ENCODE measurements at regions not wholly inside any gene's neighbourhood (a gene's known extent, or its start where the extent isn't known, plus 50 kb on each side); places are given as distances from the start of the nearest gene placed in this dataset.

DNA sequence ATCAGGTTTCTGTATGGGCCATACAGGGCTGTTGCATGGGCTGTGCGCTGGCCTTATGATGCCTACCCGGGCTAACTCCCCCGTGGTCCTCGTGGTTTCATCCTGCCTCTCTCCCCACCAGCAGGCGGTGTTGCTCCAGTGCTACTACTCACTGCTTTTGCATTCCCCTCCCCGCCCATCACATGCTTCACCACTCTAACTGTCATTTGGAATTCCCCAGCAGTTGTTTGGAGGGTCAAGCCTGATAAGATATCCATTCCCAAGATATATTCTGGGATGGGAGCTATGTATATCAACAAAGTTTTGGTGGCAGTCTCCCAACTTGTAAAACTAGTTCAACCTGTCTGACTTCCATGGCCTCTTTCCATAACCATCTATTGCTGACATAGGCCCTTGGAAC lies 233.2 kb upstream of the SOX4 start:
- POLR2A ChIA-PET = no interaction called here
- Mint-ChIP-seq H3K27ac (no peak overlapping the region), H3K4me1 (ENCODE audit: low read depth) (no peaks in the 10 kb centered on the region), H3K36me3 (ENCODE audit: low read depth) (no peaks in the 10 kb centered on the region), H3K27me3 (ENCODE audit: low read depth) (no peaks in the 10 kb centered on the region), H3K9me3 (ENCODE audit: insufficient read depth) (no peaks in the 10 kb centered on the region), H3K4me3 (no peak overlapping the region)
- DNase-seq (no peak), ATAC-seq (no peak)
- CTCF ChIA-PET = no interaction called here

DNA sequence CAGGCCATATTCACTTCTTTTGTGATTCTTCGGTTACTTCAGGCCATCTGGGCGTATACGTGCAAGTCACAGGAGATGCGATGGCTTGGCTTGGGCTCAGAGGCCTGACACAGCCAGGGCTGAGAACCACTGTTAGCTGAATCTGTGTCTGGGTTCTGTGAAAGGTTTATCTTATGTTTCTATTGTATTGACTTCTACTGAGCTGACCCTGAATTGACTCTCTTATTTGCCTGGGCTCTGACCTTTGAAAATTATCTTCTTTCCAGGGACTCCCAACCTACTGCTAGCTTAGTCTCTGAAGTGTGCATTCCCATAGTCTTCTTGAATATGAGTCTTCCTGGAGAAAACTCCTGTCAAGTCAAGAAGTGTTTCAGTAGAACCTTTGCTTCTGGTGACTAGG lies 226.4 kb upstream of the SOX4 start:
- CTCF ChIA-PET = no interaction called here
- H3K4me3 Mint-ChIP-seq = no peak overlapping the region
- H3K27me3 Mint-ChIP-seq (ENCODE audit: low read depth) = no peaks in the 10 kb centered on the region
- no peak for DNase-seq
- no peaks in the 10 kb centered on the region for H3K9me3 Mint-ChIP-seq (ENCODE audit: insufficient read depth)
- ATAC-seq = no peak
- H3K4me1 Mint-ChIP-seq (ENCODE audit: low read depth) = no peaks in the 10 kb centered on the region
- no peaks in the 10 kb centered on the region for H3K36me3 Mint-ChIP-seq (ENCODE audit: low read depth)
- POLR2A ChIA-PET = no interaction called here
- H3K27ac Mint-ChIP-seq = no peak overlapping the region

DNA sequence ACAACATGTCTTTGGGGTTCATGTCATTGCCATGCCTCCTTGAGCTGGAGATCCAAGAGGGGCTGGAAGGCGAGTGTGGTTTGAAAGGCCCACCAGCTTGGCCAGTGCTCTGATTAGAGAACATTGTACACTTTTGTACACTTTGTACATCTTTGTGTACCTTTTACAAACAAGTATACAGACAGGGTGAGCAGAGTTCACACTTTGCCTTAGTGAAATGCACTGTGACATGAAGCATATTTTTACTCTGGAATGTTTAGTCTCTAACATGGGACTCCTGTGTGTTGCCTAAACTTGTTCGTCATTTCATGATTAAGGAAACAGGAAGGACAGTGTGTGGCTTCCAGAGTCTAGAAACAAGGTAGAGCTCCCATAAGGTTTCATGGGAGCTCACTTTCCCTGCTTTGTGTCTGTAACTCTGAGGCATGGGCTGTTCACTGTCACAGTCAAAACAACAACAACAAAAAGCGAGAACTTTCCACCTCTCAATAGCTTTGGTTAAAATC lies 225.8 kb upstream of the SOX4 start:
- Mint-ChIP-seq H3K27me3 (ENCODE audit: low read depth) (no peaks in the 10 kb centered on the region), H3K9me3 (ENCODE audit: insufficient read depth) (no peaks in the 10 kb centered on the region), H3K36me3 (ENCODE audit: low read depth) (no peaks in the 10 kb centered on the region), H3K4me3 (no peak overlapping the region), H3K27ac (no peak overlapping the region), H3K4me1 (ENCODE audit: low read depth) (no peaks in the 10 kb centered on the region)
- no peak for DNase-seq
- ATAC-seq = no peak
- ChIA-PET CTCF (no interaction called here), POLR2A (no interaction called here)

DNA sequence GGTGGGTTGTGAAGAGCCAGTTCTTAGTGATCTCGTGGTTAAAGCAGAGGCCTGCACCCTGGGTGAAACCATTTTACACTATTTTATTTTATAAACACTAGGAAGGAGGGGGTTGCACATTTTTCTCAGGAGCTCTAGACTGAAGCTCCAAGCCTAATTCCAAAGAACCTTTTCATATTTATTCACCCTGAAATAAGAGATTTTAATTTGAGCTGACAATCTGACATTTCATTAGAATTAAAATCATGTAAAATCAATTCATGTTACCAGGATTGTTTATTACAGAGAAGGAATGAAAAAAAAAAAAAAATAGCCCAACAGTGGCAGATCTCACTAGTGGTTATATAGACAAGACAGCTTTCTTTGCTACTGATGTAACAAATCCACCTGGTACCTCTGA lies 222.5 kb upstream of the SOX4 start:
- CTCF ChIA-PET = no interaction called here
- Mint-ChIP-seq H3K27ac (no peak overlapping the region), H3K9me3 (ENCODE audit: insufficient read depth) (no peaks in the 10 kb centered on the region), H3K27me3 (ENCODE audit: low read depth) (no peaks in the 10 kb centered on the region), H3K4me1 (ENCODE audit: low read depth) (no peaks in the 10 kb centered on the region), H3K36me3 (ENCODE audit: low read depth) (no peaks in the 10 kb centered on the region), H3K4me3 (no peak overlapping the region)
- no peak for DNase-seq
- ATAC-seq = no peak
- POLR2A ChIA-PET = no interaction called here

DNA sequence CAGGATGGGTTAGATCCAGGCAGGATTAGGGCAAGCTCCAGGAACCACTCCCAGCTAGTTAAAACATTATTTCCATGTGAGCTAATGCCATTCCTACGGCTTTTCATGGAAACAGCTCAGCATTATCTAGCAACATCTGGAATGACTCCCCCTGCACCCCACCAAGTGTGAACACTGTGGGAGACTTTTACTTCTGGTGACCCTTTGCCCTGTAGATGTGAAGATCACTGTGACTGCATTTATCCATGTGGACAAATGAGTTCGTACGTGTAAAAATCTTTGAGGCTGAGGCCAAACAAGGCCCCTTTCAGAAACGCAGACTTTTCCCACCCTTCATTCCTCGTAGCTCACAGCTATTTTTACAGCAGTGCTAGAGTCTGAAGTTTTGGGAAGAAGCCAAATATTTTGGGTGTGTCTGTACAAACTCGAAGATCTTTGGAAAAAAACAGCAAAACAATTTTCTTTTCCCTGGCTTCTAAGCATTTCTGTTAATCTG lies 221.8 kb upstream of the SOX4 start:
- POLR2A ChIA-PET = no interaction called here
- CTCF ChIA-PET = no interaction called here
- Mint-ChIP-seq H3K4me1 (ENCODE audit: low read depth) (no peaks in the 10 kb centered on the region), H3K9me3 (ENCODE audit: insufficient read depth) (no peaks in the 10 kb centered on the region), H3K27me3 (ENCODE audit: low read depth) (no peaks in the 10 kb centered on the region), H3K4me3 (no peak overlapping the region), H3K36me3 (ENCODE audit: low read depth) (no peaks in the 10 kb centered on the region), H3K27ac (no peak overlapping the region)
- ATAC-seq = no peak
- DNase-seq = no peak

DNA sequence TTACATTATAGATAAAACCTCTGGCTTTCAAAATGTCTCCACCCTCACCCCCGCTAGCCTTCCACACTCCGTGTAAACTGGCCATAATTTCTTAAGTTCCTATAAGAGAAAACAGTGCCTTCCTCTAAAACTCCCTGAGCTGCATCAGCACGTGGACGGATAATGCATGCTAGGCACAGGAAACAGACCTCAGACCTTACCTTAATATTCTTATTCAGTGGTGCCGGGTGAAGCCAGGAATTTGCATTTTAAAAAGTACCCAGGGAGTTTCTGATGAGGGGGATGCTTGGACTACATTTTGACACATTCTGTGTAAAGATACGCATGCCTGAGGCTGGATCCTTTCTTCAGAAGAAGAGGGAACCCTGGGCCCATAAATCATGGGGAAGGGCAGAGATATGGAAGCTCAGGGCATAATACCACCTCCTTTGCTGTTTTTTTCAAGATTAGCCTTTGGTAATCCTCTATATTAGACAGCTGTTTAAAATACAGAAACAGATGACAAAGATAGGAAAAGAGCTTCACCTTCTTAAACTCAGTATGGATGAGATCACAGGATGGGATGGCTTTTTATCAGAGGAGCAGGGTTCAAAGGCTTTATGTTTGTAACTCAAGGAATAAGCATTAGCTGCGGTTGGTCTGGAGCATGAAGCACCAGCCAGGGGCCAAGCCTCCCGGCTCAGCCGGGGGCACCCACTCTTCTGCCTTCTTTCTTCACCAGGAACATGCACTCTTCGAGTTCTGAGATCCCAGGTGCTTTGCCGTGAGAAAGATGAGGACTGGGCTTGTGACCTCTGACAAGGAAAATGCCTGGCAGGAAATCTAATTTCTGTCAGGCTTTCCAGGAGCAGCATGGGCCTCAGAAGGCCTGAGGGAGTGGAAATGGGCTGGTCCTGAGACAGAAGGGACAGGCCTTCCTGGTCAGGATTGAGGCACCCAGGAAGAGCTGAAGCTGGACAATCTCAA lies 218.1 kb upstream of the SOX4 start:
- CTCF ChIA-PET = no interaction called here
- no peaks in the 10 kb centered on the region for H3K36me3 Mint-ChIP-seq (ENCODE audit: low read depth)
- ATAC-seq = no peak
- no peak overlapping the region for H3K27ac Mint-ChIP-seq
- POLR2A ChIA-PET = no interaction called here
- H3K4me3 Mint-ChIP-seq = no peak overlapping the region
- H3K9me3 Mint-ChIP-seq (ENCODE audit: insufficient read depth) = no peaks in the 10 kb centered on the region
- no peaks in the 10 kb centered on the region for H3K4me1 Mint-ChIP-seq (ENCODE audit: low read depth)
- DNase-seq = no peak
- H3K27me3 Mint-ChIP-seq (ENCODE audit: low read depth) = peaks cover under 1% of the 10 kb centered on the region

DNA sequence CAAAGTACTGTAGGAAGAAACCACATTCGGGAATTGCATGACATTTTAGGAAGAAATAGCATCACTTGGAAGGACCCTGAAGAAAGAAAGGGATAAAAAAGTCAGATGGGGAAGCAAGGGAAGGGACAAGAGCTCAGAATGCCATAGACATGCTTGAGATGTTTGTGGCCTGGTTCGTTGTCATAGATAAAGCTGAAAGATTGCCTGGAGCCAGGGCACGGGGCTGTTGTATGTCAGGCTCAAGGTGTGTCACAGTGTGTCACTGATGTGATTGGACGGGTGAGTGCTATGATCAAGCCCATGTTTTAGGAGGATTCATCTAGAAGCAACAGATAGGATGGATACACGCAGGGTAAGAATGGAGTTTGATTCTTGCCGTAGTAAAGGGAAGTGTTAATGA lies 216.2 kb upstream of the SOX4 start:
- no peak for DNase-seq
- POLR2A ChIA-PET = no interaction called here
- no peak overlapping the region for H3K27ac Mint-ChIP-seq
- H3K4me3 Mint-ChIP-seq = no peak overlapping the region
- CTCF ChIA-PET = no interaction called here
- H3K36me3 Mint-ChIP-seq (ENCODE audit: low read depth) = no peaks in the 10 kb centered on the region
- ATAC-seq = no peak
- no peaks in the 10 kb centered on the region for H3K9me3 Mint-ChIP-seq (ENCODE audit: insufficient read depth)
- no peaks in the 10 kb centered on the region for H3K4me1 Mint-ChIP-seq (ENCODE audit: low read depth)
- peaks cover 2% of the 10 kb centered on the region for H3K27me3 Mint-ChIP-seq (ENCODE audit: low read depth)

DNA sequence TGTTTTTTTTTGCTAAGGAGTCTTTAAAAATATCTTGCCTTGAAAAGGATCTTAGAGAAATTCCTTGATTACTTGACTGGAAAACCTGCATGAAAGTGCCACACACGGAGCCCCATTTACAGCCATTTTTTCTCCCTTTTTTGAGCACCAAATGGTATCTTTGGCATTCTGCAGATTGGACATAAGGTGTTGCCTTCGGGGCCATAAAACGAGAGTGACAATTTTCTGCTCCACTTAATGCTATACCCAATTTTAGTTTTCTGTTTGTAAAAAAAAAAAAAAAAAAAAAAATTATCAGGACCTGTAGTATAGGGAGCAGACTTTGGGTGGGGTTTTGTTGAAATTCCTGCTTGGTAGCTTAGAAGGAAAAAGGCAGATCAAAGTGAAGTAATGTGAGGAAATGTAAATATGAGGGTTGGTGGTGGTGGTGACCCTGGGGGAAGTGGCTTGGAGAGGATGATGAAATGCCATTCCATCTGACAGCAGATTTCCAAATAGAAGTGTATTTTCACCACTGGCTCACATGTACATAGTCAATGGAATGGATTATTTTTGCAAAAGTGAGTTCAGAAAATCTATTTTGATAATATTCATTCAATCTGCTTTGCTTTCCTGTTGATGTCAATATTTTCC lies 212.1 kb upstream of the SOX4 start:
- Mint-ChIP-seq H3K36me3 (ENCODE audit: low read depth) (no peaks in the 10 kb centered on the region), H3K4me1 (ENCODE audit: low read depth) (no peaks in the 10 kb centered on the region), H3K27me3 (ENCODE audit: low read depth) (peaks cover 2% of the 10 kb centered on the region), H3K4me3 (no peak overlapping the region), H3K27ac (no peak overlapping the region), H3K9me3 (ENCODE audit: insufficient read depth) (no peaks in the 10 kb centered on the region)
- no peak for ATAC-seq
- no peak for DNase-seq
- ChIA-PET CTCF (no interaction called here), POLR2A (no interaction called here)

DNA sequence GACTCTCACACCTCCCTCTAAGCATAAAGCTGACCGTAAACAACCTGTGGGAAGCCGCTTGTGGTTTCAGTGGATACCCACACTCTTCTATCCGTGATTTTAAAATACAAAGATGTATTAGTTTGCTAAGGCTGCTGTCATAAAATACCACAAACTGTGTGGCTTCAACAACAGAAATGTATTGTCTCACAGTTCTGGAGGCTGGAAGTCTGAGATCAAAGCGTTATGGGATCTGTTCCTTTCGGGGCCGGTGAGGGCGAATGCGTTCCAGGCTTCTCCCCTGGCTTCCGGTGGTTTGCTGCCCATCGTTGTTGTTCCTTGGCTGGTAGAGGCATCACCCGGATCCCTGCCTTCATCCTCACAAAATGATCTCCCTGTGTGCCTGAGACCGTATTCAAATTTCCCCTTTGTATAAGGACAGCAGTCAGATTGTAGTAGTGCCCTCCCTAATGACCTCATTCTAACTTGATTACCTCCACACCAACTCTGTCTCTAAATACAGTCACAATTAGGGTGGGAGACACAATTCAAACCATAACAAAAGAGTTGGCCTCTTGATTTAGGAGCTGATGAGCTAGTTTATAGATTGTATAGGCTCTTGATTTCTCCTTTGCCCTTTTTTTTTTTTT lies 210.6 kb upstream of the SOX4 start:
- ChIA-PET POLR2A (no interaction called here), CTCF (no interaction called here)
- DNase-seq (no peak), ATAC-seq (no peak)
- H3K36me3 Mint-ChIP-seq (ENCODE audit: low read depth) = no peaks in the 10 kb centered on the region
- no peak overlapping the region for H3K27ac Mint-ChIP-seq
- H3K4me1 Mint-ChIP-seq (ENCODE audit: low read depth) = no peaks in the 10 kb centered on the region
- H3K27me3 Mint-ChIP-seq (ENCODE audit: low read depth) = peaks cover 2% of the 10 kb centered on the region
- no peak overlapping the region for H3K4me3 Mint-ChIP-seq
- H3K9me3 Mint-ChIP-seq (ENCODE audit: insufficient read depth) = no peaks in the 10 kb centered on the region

DNA sequence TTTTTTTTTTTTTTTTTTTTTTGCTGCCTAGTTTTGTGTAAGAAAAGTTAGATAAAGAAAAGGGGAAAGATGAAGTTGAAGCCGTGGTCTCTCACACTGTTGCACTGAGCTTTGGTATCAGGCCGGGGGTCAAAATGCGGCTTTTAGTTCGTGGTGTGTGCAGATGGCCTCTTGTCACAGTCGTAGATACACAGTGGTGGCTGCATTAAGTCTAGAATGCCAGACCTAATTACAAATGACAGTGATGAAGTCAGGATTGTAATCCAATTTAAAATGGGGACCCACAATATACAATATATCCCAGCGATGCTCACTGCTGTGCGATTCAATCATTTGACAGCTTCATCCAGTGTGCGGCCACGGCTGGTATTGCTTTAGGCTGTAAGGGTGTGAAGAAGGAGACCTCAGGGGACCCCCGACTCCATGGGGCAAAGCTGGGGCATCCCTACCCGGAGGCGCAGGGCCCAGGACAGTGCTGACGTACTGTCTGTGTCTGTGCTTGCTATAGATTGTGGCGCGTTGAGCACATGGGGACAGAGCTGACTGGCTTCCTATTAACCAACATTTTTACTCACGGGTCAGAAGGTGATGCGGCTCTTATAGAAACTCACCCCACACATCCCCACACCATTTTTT lies 210.0 kb upstream of the SOX4 start:
- CTCF ChIA-PET = no interaction called here

DNA sequence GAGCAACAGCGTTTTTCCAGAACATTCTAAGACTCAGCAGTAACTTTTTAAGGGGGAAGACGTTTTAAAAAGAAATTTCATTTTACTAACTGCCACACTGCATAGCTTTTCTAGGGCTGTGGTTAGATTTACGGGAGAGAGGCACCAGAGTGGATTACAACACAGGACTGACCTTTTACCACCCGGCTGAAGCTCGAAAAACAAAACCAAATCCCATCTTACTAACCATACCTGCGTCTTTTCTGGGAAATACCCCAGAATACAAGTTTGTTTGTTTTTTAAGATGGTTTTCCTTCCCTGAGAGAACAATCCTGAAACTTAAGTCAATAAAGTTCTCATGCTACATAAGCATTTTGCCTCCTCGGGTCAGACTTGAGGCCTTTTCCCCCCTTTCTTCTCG lies 209.3 kb upstream of the SOX4 start:
- ChIA-PET CTCF (no interaction called here), POLR2A (no interaction called here)
- no peak overlapping the region for H3K4me3 Mint-ChIP-seq
- H3K9me3 Mint-ChIP-seq (ENCODE audit: insufficient read depth) = no peaks in the 10 kb centered on the region
- H3K27me3 Mint-ChIP-seq (ENCODE audit: low read depth) = peaks cover 2% of the 10 kb centered on the region
- H3K36me3 Mint-ChIP-seq (ENCODE audit: low read depth) = no peaks in the 10 kb centered on the region
- no peak for ATAC-seq
- H3K27ac Mint-ChIP-seq = no peak overlapping the region
- no peak for DNase-seq
- H3K4me1 Mint-ChIP-seq (ENCODE audit: low read depth) = no peaks in the 10 kb centered on the region

More for the DNA sequence above, 210.0 kb upstream of the SOX4 start:
- Mint-ChIP-seq H3K4me3 (no peak overlapping the region), H3K36me3 (ENCODE audit: low read depth) (no peaks in the 10 kb centered on the region), H3K4me1 (ENCODE audit: low read depth) (no peaks in the 10 kb centered on the region), H3K27ac (no peak overlapping the region), H3K9me3 (ENCODE audit: insufficient read depth) (no peaks in the 10 kb centered on the region), H3K27me3 (ENCODE audit: low read depth) (peaks cover 2% of the 10 kb centered on the region)
- ATAC-seq = no peak
- POLR2A ChIA-PET = no interaction called here
- DNase-seq = no peak

DNA sequence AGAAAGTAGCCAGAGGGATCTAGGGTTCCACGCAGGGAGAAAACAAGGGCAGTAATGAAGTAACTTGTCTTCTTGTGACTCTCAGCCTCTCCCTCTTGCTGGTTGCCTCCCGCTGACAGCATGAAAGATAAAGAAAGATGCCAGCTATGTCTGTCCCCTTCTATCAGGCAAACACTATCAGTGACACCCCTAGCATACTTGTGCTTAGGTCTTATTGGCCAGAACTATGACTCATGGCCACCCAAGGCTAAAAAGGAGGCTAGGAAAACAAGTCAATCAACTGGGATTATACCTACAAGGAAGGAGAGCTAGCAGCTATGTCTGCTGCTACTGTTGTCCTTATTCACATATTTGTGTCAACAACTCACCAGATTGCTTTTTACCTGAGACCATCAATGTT lies 206.8 kb upstream of the SOX4 start:
- no peak overlapping the region for H3K27ac Mint-ChIP-seq
- ChIA-PET CTCF (no interaction called here), POLR2A (no interaction called here)
- no peaks in the 10 kb centered on the region for H3K36me3 Mint-ChIP-seq (ENCODE audit: low read depth)
- DNase-seq (no peak), ATAC-seq (no peak)
- H3K4me1 Mint-ChIP-seq (ENCODE audit: low read depth) = no peaks in the 10 kb centered on the region
- no peaks in the 10 kb centered on the region for H3K9me3 Mint-ChIP-seq (ENCODE audit: insufficient read depth)
- peaks cover 2% of the 10 kb centered on the region for H3K27me3 Mint-ChIP-seq (ENCODE audit: low read depth)
- H3K4me3 Mint-ChIP-seq = no peak overlapping the region

Data from activated CD8-positive, alpha-beta T cell treated with anti-CD3 and anti-CD28 coated beads, Interleukin-2, amount 10 ng/mL, durations not matched to agents 7 days and 5 days (primary cell).